Fibroblast of pulmonary artery (primary cell): ENCODE measurements at regions not wholly inside any gene's neighbourhood (a gene's known extent, or its start where the extent isn't known, plus 50 kb on each side); places are given as distances from the start of the nearest gene placed in this dataset.

Source experiments
- DNase-seq: peaks from one replicate; pipeline ENCODE4 v3.0.0-alpha.2; 2010; ENCODE audit warnings: low read depth
- H3K4me3 ChIP-seq: replicated peaks from 2 replicates; pipeline ENCODE4 v1.5.1; 2011; ENCODE audit warnings: low read depth, mild to moderate bottlenecking, control low read depth, low read length, moderate library complexity
- CTCF ChIP-seq: IDR thresholded peaks from 2 replicates; pipeline ENCODE4 v1.5.1; 2011; ENCODE audit warnings: mild to moderate bottlenecking, control low read depth, low read length, inconsistent platforms; ENCODE audit errors: missing control alignments

GRCh38 chr20:62545271-62545670 is 69.5 kb upstream of the GATA5 start:
- TF ChIP-seq CTCF: no peak
- DNase-seq: no peak
- H3K4me3 ChIP-seq: no peak overlapping the region

- TF ChIP-seq CTCF: no peak
- DNase-seq: no peak
- no peak overlapping the region for H3K4me3 ChIP-seq
These were observed 70.2 kb upstream of the GATA5 start for GRCh38 chr20:62545901-62546525.

- H3K4me3 ChIP-seq: no peak overlapping the region
- DNase-seq: no peak
- no peak for TF ChIP-seq CTCF
These were observed 70.8 kb upstream of the GATA5 start for GRCh38 chr20:62546606-62547005.

- no peak for DNase-seq
- no peak overlapping the region for H3K4me3 ChIP-seq
- TF ChIP-seq CTCF: no peak
These were observed 71.6 kb upstream of the GATA5 start for GRCh38 chr20:62547364-62547763.

- no peak for DNase-seq
- TF ChIP-seq CTCF: no peak
- no peak overlapping the region for H3K4me3 ChIP-seq
These were observed 72.7 kb upstream of the GATA5 start for GRCh38 chr20:62548471-62548870.

GRCh38 chr20:62549029-62549428 is 73.2 kb upstream of the GATA5 start:
- DNase-seq: no peak
- no peak overlapping the region for H3K4me3 ChIP-seq
- TF ChIP-seq CTCF: no peak

GRCh38 chr20:62549499-62550086 is 73.8 kb upstream of the GATA5 start:
- no peak for DNase-seq
- H3K4me3 ChIP-seq: no peak overlapping the region
- no peak for TF ChIP-seq CTCF
